Pons (tissue), 1 donor: ENCODE measurements at regions not wholly inside any gene's neighbourhood (a gene's known extent, or its start where the extent isn't known, plus 50 kb on each side); places are given as distances from the start of the nearest gene placed in this dataset.

Experiments
- DNase-seq: peaks from one replicate; pipeline ENCODE4 v3.0.0-alpha.2; 2016; ENCODE audit warnings: low spot score

DNA sequence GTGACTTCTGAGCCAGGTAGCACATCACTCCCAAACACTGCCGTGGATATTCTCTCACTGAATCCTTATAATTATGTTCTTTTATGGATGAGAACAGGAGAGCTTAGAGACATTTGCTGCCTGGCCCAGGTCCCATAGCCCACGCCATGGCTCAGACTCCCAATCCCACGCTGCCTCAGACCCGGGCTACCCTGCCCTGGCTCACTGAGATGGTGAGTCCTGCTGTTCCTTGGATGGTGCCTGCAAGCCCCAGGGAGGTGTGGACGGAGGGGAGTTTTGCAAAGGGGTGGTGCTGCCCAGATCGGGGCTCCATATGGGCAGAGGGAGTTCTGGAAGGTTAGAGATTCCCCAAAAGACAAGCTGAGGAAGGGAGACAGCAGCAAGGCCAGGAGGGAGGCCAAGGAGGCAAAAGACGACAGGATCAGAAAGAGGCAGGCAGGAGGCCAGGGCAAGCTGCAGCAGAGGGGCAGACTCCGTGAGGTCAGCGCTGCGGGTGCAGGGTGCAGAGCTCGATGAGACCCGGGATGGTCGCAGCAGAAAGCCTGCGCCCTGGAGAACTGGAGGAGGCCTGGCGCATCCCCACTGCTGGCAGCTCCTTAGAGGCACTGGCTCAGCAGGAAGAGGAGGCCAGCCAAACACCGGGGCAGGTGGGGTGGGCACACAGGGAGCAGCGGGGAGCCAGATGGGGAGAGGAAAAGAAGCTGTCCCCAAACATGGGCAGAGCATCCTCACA lies 95.7 kb upstream of the ALDH1A3 start:
- no peak for DNase-seq

DNA sequence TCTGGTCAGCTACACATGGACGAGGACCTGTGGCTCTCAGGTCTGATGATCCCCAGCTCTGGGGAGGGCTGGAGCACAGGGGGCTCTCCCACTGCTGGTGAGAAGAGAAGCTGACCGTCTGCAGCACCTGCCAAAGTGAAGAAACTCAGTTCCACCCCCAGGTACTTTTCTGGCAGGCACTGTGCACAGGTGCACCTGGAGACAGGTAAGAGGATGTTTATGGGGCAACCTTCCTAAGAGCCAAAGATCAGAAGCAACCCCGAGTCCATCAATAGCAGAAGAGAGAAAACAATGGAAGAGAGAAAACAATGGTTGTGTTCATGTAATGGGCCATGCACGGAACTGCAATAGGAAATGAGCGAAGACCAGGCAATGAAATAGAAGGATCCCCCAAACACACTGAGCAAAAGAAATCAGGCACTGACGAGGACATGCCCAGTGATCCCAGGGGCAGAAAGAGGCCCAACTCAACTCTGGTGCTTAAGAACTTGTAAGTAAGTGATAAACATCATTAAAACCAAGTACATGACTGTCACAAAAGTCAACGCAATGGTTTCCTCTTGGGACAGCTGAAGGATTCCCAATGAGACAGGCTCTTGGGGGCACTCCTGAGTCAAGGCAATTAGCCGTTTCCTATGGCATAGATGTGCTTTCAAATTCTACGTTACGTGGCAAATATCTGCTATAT lies 95.0 kb upstream of the ALDH1A3 start:
- no peak for DNase-seq

DNA sequence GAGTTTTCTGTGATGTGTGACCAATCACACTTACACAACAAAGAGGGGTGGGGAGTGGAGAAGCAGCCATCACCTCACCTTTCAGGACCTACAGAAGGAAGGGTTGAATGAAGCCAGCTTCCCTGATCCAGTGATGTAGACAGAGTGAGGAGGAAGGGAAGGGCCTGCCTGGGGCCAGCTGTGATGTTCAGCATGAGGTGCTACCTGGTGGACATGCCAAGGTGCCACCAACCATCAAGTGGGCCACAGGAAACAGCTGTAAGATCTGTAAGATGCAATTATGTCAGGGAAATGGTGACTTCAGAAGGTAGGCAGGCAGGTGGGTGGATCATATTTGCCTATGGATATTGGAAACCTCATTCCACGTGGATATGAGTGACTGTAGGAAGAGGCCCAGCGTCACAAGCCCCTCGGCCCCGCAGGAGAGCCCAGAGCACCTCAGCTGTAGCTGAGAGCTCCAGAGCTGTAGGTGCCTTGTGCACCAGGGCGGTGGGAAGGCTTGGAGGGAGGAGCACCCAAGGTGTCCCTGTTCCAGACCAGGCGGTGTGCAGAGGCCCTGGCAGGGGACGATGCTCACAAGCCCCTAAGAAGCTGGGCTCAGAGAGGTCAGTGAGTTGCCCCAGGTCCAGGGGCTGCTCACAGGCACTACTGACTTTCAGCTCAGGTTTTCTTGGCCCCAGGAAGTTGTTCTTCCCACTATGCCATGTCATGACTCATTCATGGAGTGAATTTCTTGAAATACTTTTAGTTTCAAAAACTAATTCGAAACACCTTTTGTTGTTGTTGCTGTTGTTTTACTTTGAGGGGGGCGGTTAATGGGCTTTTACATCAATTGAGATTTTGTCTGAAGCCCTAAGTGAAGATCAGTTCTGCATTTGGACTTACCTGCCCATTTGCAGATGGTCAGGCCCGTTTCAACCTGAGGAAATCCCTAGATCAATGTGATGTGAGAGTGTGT lies 94.2 kb upstream of the ALDH1A3 start:
- no peak for DNase-seq

DNA sequence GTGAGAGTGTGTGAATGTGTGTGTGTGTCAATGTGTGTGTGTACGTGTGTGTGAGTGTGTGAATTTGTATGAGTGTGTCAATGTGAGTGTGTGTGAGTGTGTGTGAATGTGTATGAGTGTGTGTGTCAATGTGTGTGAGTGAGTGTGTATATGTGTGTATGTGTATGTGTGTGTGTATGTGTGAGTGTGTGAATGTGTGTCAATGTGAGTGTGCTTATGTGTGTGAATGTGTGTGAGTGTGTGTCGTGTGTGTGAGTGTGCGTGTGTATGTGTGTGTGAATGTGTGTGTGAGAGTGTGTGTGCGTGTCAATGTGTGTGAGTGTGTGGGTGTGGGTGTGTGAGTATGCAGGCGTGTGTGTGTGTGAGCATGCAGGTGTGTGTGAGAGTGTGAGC lies 93.5 kb upstream of the ALDH1A3 start:
- no peak for DNase-seq

DNA sequence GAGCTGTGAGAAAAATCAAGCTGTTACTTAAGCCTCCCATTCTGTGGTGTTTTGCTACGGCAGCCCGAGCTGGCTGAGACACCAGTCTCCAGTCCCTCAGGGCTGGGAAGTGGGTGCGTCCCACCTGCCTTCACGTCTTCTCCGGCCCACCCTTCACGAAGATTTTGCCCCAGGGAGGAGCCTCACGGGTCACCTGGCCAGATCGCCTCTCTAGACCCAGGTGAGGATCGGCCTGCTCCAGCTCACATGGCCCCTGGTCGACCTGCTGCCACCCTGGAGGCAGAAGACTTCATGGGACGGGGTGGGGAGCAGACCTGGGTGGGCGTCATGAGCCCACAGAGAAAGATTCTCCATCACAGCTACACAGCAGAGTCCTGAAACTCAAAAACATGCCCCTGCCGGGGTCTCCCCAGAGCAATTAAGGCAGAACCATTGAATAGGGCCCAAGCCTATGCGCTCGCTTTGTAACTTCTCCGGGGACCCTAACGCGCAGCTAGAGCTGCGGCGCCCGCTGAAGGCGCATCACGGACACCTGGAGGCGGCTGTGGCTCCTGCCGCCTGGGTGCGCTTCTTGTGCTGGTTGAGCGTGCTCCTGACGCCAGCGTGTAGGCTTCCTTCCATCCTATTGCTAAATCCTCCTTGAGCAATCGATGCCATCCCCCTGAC lies 92.6 kb upstream of the ALDH1A3 start:
- DNase-seq, result no peak

DNA sequence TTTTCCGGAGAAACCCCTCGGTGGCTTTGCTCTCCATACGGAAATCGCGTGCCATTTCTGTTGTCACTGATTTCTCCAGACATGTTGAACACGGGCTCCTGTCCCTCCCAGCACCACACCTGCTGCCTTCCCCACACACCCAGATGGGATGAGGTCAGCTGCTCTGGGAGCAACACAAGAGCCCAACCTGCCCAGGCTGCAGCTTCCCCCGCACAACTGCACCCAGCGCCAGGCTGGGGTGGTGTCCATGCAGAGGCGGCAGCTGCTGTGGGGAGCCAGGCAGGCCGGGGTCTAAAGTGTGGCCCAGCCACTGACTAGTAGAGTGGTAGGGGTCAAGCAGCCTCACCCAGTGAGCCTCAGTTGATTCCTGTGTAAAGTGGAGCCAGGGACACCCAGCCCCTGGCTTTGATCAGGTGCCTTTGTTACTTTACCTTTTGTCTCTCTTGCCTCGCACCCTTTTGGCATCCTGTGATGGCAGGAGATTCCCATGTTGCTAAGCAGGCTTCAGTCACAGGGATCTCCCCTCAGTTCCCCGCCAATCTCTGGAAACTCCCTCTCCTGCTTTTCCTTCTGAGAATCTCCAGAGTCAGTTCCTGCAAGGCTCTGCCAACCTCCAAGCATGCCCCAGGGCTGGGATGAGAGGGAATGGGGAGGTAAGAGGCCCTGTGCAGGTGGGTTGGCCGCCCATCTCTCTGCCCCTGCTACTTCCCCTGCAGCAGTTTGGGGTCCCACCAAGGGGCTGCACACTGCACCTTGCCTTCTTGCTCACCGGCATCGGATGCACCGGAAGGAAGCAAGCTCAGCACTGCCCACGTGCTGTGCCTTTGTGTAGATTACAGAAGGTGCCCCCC lies 91.8 kb upstream of the ALDH1A3 start:
- DNase-seq, result no peak

DNA sequence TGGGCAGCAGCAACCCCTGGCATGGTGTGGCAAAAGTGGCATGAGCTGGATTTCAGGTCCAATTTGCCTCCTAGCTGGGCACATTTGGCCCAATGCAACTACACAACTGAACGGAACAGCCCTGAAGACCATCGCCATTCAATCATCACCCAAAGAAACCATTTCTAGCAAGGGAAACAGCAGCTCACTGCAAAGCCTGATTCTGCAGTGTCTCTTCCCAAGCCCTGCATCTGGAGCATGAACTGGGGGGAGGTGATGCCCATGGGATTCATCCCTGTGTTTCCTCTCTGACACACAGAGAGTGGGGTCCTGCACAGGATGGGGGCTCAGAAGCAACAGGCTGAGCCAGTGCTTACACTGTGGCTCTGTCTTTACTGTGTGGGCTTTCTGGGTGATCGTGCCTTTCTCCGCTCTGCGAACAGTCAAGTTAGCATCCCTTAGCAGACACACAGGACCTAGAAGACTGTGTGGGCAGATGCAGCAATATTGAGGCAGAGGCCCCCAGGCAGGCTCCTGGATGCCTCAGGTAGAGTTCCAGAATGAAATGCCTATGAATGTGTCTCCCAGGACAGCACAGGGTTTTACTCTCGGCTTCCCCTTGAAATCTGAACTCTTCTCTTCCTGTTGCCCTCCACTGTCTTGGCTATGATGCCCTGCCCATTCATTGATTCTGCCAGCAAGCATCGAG lies 91.1 kb upstream of the ALDH1A3 start:
- no peak for DNase-seq

DNA sequence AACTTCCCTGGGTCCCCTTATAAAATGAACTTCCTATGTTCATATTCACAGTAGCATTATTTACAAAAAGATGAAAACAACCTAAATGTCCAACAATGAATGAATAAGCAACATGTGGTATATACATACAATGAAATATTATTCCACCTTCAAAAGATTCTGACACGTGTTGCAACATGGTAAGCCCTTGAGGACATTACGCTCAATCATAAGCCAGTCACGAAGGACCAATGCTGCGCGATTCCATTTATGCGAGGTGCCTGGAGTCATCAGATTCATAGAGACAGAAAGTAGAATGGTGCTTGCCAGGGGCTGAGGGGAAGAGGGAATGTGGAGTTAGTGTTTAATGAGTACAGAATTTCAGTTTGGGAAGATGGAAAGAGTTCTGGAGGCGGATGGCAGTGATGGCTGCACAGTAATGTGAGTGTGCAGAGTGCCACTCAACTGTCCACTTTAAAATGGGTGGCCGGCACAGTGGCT lies 88.8 kb upstream of the ALDH1A3 start:
- DNase-seq, result no peak

DNA sequence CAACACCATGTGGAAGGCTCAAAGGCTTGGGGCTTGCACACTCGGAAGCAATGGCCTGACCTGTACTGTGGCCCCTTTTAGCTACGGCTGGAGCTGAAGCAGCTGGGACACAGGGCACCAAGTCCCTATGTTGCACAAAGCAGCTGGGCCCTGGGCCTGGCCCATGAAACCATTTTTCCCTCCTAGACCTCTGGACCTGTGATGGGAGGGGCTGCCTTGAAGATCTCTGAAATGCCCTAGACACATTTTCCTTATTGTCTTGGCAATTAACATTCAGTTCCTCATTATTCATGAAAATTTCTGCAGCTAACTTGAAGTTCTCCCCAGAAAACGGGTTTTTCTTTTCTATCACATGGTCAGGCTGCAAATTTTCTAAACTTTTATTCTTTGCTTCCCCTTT lies 85.6 kb upstream of the ALDH1A3 start:
- no peak for DNase-seq

DNA sequence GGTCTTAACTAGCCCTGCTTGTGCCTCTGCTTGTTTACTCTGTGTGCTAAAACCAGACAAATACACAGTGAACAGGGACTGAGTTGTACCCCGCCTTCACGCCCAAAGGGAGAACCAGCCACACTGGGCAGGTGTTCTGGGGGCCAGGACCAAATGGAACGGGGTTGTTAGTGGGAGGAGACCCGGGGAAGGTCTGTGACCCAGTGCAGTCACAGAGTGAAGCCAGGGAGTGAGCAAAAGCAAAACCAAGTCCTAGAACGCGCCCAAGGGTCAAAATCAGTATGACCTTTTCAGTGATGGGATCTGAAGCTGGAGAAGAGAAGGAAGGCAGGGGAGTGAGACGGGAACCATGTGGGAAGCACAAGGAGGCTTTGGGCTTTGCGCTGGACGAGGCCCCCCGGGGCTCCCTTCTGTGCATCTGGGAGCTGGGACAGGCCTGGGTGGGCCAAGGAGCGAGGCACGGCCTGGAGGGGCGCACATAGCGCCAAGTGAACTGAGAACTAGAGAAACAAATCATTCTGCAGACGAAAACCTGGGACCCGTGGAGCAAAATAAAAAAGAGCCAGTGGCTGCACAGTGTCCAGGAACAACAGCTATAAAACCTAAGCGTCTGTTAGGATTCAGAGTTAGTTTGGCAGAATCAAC lies 78.3 kb upstream of the ALDH1A3 start:
- no peak for DNase-seq

DNA sequence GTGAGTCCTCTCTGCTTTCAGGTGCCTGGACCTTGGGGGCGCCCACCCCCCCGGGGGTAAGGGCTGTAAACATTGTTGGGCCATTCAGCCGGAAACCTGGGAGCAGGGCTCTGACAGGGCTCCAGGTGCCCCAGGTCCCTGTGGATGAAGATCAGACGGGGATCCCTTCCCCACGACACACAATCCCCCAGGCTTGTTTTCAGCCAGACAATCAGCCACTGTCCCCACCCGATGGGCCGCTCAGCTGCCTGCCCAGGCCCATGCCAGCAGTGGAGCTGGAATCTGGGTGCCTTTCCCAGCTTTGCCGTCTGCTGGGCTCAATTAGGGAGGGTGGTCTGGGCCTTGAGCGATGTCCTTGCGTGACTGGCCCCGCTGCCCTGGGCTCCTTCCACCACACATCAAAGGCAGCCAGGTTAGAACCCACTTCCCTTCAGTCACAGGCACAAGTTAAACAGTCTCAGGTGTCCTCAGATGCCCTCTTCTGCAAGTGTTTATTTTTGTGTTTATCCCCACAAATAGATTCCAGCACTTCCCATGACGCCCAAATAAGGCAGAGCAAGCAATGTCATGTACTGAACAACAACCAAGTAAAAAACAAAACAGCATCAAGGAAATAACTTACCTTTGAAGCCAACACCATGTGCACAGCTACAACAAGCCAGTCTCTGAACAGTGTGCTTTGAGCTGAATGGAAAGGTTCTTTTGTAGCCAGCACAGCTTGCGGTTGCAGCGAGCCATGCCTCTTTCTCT lies 77.0 kb upstream of the ALDH1A3 start:
- DNase-seq, result no peak

DNA sequence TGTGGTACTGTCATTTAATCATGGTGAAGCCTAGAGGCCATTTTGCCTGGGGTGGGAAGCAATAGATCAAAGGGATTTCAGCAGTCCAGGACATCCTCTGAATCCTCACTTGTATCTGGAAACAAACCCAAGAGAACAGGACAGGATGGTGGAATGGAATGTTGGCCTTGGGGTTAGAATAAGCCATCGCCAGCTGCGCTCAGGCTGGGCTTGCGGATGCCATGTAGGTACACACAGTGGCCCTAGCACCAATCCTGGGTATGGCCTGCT lies 76.5 kb upstream of the ALDH1A3 start:
- no peak for DNase-seq

DNA sequence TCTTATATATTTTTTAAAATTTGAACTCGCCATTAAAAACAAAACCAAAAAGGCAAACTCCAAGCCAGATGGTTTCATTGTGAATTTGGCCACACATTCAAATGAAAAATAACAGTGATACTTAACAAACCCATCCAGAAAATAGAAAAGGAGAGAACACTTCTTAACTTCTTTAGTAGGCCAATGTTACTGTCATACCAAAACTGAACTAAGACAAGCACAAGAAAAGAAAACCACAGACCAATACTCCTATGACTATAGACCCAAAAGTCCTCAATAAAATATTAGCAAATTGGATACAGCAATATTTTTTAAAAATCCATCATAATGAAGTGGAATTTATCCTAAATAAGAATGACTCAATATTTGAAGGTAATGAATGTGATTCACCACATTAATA lies 73.5 kb upstream of the ALDH1A3 start:
- DNase-seq, result no peak

DNA sequence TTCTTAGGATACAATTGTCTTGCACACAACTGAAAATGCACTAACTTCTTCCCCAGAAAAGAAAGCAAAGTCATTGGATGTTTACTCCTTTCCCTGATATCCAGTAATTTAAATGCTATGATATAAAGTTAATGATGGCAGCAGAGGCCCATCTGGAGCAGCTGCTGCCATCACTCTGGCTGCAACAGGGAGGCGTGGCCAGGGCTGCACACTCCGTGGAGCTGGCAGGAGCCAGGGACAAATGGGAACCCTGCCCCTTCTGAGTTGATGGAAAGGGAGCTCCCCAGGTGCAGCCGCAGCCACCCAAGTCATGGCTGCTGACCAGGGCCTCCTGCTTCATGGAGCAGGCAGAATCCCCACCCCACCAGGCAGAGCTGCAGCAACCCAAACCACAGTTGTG lies 72.6 kb upstream of the ALDH1A3 start:
- DNase-seq, result no peak

DNA sequence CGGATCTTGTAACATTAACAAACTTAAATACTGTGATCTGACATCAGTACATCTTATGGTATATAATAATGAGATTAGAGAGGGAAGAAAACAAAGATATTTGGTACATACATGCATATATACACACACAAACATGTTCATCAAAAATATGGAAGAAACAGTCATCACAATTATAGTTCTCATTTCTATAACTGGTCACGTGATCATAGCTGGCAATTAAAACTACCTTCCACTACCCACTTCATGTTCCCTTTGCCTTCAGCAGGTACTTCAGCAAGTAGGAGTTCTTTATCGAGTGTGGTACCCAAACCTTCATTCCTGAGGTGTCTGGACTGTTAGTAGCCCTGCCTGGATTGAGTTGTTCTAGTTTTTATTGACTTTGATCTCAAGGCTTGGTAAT lies 70.9 kb upstream of the ALDH1A3 start:
- DNase-seq, result no peak

DNA sequence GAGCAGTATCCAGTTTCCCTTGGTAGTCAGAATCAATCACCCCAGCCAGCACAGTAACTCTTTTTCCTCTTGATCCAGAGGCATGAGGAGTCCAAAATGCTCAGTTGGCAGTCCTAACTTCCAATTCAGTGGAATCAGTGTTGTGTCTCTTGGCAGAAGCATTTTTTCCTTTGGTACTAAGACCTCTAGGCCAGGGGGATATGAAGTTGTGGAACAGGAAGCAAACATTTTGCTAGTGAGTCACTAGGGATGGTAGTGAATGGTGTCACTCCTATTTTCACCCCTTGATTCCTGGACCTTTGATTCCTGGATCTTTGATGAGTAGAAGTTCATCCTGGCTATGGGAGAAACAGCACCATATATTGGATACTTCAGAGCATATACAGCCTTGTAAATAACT lies 70.5 kb upstream of the ALDH1A3 start:
- no peak for DNase-seq

DNA sequence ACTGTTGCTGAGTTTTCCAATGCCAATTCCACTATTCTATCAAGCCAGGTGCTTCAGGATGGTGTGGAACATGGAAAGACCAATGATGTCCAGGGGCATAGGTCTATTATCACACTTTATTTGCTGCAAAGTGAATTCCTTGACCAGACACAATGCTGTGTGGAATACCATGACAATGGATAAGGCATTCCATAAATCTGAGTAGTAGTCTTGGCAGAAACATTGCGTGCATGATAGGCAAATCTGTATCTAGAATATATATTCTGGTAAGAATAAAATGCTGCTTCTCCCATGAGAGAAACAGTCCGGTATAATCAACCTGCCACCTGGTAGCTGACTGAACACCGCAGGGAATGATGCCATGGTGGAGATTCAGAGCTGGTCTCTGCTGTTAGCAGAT lies 70.0 kb upstream of the ALDH1A3 start:
- no peak for DNase-seq

DNA sequence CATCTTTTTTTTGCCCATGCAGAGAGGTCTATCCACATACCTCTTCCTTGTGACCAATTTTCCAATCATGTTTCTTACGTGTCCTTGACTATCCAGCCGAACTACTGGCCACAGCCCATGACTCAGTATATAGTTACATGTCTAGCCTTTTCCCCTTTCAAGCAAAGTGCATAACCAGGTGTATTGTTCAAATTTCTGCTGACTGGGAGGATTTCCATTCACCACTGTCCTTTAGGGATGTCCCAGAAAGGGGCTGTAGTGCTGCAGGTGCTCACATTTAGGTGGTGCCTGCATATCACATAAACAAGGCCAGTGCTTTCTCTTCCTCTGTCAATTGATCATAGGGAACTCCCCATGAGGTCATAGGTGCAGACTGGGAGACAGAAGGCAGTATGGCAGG lies 69.4 kb upstream of the ALDH1A3 start:
- DNase-seq, result no peak

DNA sequence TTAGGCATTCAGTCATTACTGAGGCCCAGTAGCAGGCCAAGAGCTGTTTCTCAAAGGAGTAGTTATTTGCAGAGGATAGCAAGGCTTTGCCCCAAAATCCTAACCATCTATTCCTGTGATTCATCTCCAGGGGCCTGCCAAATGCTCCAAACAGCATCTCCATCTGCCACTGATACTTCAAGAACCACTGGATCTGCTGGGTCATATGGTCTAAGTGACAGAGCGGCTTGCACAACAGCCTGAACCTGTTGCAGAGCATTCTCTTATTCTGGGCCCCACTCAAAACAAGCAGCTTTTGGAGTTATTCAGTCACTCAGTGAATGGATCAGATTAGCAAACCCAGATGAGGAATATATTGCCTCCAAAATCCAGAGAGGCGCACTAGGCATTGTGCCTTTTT lies 68.8 kb upstream of the ALDH1A3 start:
- no peak for DNase-seq

DNA sequence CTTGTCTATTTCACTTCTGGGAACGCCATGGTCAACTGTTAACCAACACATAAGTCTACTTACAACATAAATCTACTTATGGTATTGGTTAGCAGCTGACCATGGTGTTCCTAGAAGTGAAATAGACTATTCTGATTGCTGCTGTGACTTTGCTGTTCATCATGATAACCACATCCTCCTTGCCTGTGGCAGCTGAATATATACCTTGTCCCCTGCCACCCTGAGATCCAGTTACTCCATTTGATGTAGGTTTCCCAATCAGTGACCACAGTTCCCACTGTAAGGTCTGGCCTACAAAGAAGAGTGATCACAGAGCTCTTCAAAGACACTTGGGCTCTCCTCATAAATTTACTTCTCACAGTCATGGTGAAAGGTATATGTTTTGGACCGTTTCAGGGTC lies 66.8 kb upstream of the ALDH1A3 start:
- DNase-seq, result no peak
